MCF 10A (cell line): ENCODE measurements at regions not wholly inside any gene's neighbourhood (a gene's known extent, or its start where the extent isn't known, plus 50 kb on each side); places are given as distances from the start of the nearest gene placed in this dataset.

Experiments used
- BruUV-seq: library from RNA; stranded (reverse); fragments of 400-500 nt; replicated peaks from 2 replicates; lab custom pipeline; 2021; lab: Mats Ljungman, UMichigan
- CTCF ChIA-PET: fragments of 300-600 bp; sonication (Branson Sonifier 250); formaldehyde crosslinking; extraction: SDS; loops from one replicate; lab custom pipeline; 2021; ENCODE audit warnings: antibody characterized with exemption, inconsistent platforms; lab: Yijun Ruan, JAX
- POLR2A ChIA-PET: fragments of 300-600, 350-650 bp; sonication (Branson Sonifier 250); formaldehyde crosslinking; extraction: SDS; loops from one replicate; lab custom pipeline; 2020; ENCODE audit warnings: antibody characterized with exemption, inconsistent platforms; lab: Yijun Ruan, JAX
- DNase-seq: peaks from one replicate; pipeline ENCODE4 v3.0.0-alpha.2; 2018; ENCODE audit not compliant: unreplicated experiment
- H3K27ac Mint-ChIP-seq: one replicate; pipeline ENCODE4 v1.8.0; 2022; ENCODE audit warnings: mild to moderate bottlenecking, low read depth, mixed read lengths; ENCODE audit not compliant: unreplicated experiment
- H3K27me3 Mint-ChIP-seq: one replicate; pipeline ENCODE4 v1.8.0; 2022; ENCODE audit warnings: mixed read lengths; ENCODE audit not compliant: insufficient read depth, unreplicated experiment
- H3K36me3 Mint-ChIP-seq: one replicate; pipeline ENCODE4 v1.8.0; 2022; ENCODE audit warnings: mild to moderate bottlenecking, moderate library complexity, mixed read lengths; ENCODE audit not compliant: insufficient read depth, unreplicated experiment
- H3K4me1 Mint-ChIP-seq: one replicate; pipeline ENCODE4 v1.8.0; 2022; ENCODE audit warnings: mixed read lengths; ENCODE audit not compliant: insufficient read depth, unreplicated experiment
- H3K4me3 Mint-ChIP-seq: one replicate; pipeline ENCODE4 v1.8.0; 2022; ENCODE audit warnings: mild to moderate bottlenecking, moderate library complexity, mixed read lengths; ENCODE audit not compliant: unreplicated experiment
- H3K9me3 Mint-ChIP-seq: one replicate; pipeline ENCODE4 v1.8.0; 2022; ENCODE audit warnings: mixed read lengths; ENCODE audit not compliant: unreplicated experiment
- CTCF ChIP-seq: fragments of 200-600 bp; IDR thresholded peaks from one replicate; pipeline ENCODE4 v1.8.0; 2022; ENCODE audit warnings: antibody characterized with exemption, mild to moderate bottlenecking; ENCODE audit not compliant: unreplicated experiment
- intact Hi-C: fragments of 100-400 bp; cut with micrococcal nuclease; formaldehyde crosslinking; loops from 2 replicates; pipeline ENCODE4 v1.14.1; 2022

- H3K36me3 Mint-ChIP-seq, result no peaks in the 10 kb centered on the region
- no peak for TF ChIP-seq CTCF
- H3K4me1 Mint-ChIP-seq, result no peaks in the 10 kb centered on the region
- no peak overlapping the region for H3K4me3 Mint-ChIP-seq
- intact Hi-C loops, result no loop called here
- CTCF ChIA-PET, result interaction anchor here (0.9 to 1.1 kb wide), 3 partner anchors 23 to 1250 kb away, joined by 3 to 4 read pairs (median 4); no protein-coding TSS in a partner anchor
- POLR2A ChIA-PET, result no interaction called here
- H3K9me3 Mint-ChIP-seq, result peaks cover 3% of the 10 kb centered on the region
- peaks cover 11% of the 10 kb centered on the region for H3K27me3 Mint-ChIP-seq
- no TSS peak for BruUV-seq
- no peak for DNase-seq
- H3K27ac Mint-ChIP-seq, result no peak overlapping the region
Measured at GRCh38 chr22:35173655-35174054, 83.6 kb upstream of the HMGXB4 start.

- POLR2A ChIA-PET, result no interaction called here
- H3K9me3 Mint-ChIP-seq, result peaks cover 8% of the 10 kb centered on the region
- no TSS peak for BruUV-seq
- H3K4me3 Mint-ChIP-seq, result no peak overlapping the region
- H3K27me3 Mint-ChIP-seq, result peaks cover 11% of the 10 kb centered on the region
- DNase-seq, result no peak
- intact Hi-C loops, result no loop called here
- no peaks in the 10 kb centered on the region for H3K36me3 Mint-ChIP-seq
- CTCF ChIA-PET, result interaction anchor here (1.1 kb wide), 1 partner anchor 55 kb away, joined by 3 read pairs; no protein-coding TSS in a partner anchor
- H3K4me1 Mint-ChIP-seq, result no peaks in the 10 kb centered on the region
- H3K27ac Mint-ChIP-seq, result no peak overlapping the region
- no peak for TF ChIP-seq CTCF
Measured at GRCh38 chr22:35174401-35175038, 82.8 kb upstream of the HMGXB4 start.

GRCh38 chr22:35175392-35175791 is 81.9 kb upstream of the HMGXB4 start:
- Mint-ChIP-seq H3K27me3 (peaks cover 11% of the 10 kb centered on the region), H3K4me1 (no peaks in the 10 kb centered on the region), H3K9me3 (peaks cover 8% of the 10 kb centered on the region), H3K36me3 (no peaks in the 10 kb centered on the region), H3K4me3 (no peak overlapping the region), H3K27ac (no peak overlapping the region)
- CTCF ChIA-PET, result interaction anchor here (0.8 kb wide), 1 partner anchor 56 kb away, joined by 4 read pairs; no protein-coding TSS in a partner anchor
- no peak for TF ChIP-seq CTCF
- BruUV-seq, result no TSS peak
- no peak for DNase-seq
- POLR2A ChIA-PET, result no interaction called here
- intact Hi-C loops, result no loop called here

GRCh38 chr22:35177811-35178210 is 79.5 kb upstream of the HMGXB4 start:
- DNase-seq, result no peak
- intact Hi-C loops, result no loop called here
- TF ChIP-seq CTCF, result no peak
- Mint-ChIP-seq H3K9me3 (peaks cover 8% of the 10 kb centered on the region), H3K36me3 (no peaks in the 10 kb centered on the region), H3K4me3 (no peak overlapping the region), H3K4me1 (no peaks in the 10 kb centered on the region), H3K27ac (no peak overlapping the region), H3K27me3 (no peaks in the 10 kb centered on the region)
- ChIA-PET CTCF (interaction anchor here (0.6 to 1.0 kb wide), 4 partner anchors 15 to 204 kb away, joined by 3 read pairs; no protein-coding TSS in a partner anchor), POLR2A (no interaction called here)
- BruUV-seq, result no TSS peak
